SK-N-SH treated with all-trans-retinoic acid at 6 μM for 48 hours (cell line): ENCODE measurements at regions not wholly inside any gene's neighbourhood (a gene's known extent, or its start where the extent isn't known, plus 50 kb on each side); places are given as distances from the start of the nearest gene placed in this dataset.
A peak's percentile ranks its signal among the peaks of the same experiment; 100 is the strongest.

Experiments used
- ATAC-seq: fragments of 200-7000 bp; cut with Tn5 transposase; 3 replicates; pipeline ENCODE4 v1.9.1; 2020; ENCODE audit warnings: mild to moderate bottlenecking, moderate library complexity
- CSDC2 ChIP-seq: fragments of 250-450 bp; sonication (Bioruptor Pico); IDR thresholded peaks from 2 replicates; pipeline ENCODE4 v1.5.0; 2020; ENCODE audit warnings: mild to moderate bottlenecking, moderate library complexity
- GLIS3 ChIP-seq: fragments of 250-450 bp; sonication (Bioruptor Pico); IDR thresholded peaks from 2 replicates; pipeline ENCODE4 v1.5.0; 2020; ENCODE audit warnings: mild to moderate bottlenecking, moderate library complexity
- ISL1 ChIP-seq: fragments of 250-450 bp; sonication (Bioruptor Pico); IDR thresholded peaks from 2 replicates; pipeline ENCODE4 v2.1.2; 2022; ENCODE audit warnings: mild to moderate bottlenecking, moderate library complexity
- OSR1 ChIP-seq: fragments of 250-450 bp; sonication (Bioruptor Pico); IDR thresholded peaks from 2 replicates; pipeline ENCODE4 v1.8.0; 2022; ENCODE audit warnings: moderate library complexity, mild to moderate bottlenecking, inconsistent platforms
- PPARA ChIP-seq: fragments of 250-450 bp; sonication (Bioruptor Pico); IDR thresholded peaks from 2 replicates; pipeline ENCODE4 v1.5.0; 2020; ENCODE audit warnings: mild to moderate bottlenecking, borderline replicate concordance
- RARB ChIP-seq: fragments of 250-450 bp; sonication (Bioruptor Pico); IDR thresholded peaks from 2 replicates; pipeline ENCODE4 v1.8.0; 2021; ENCODE audit warnings: mild to moderate bottlenecking, moderate library complexity
- SNAI2 ChIP-seq: fragments of 250-450 bp; sonication (Bioruptor Pico); IDR thresholded peaks from 2 replicates; pipeline ENCODE4 v1.5.0; 2020; ENCODE audit warnings: mild to moderate bottlenecking, moderate library complexity
- TCF4 ChIP-seq: fragments of 250-450 bp; sonication (Bioruptor Pico); IDR thresholded peaks from 2 replicates; pipeline ENCODE4 v1.8.0; 2021; ENCODE audit warnings: mild to moderate bottlenecking, moderate library complexity, borderline replicate concordance
- TOX ChIP-seq: fragments of 250-450 bp; sonication (Bioruptor Pico); IDR thresholded peaks from 2 replicates; pipeline ENCODE4 v1.8.0; 2021; ENCODE audit warnings: mild to moderate bottlenecking, moderate library complexity, borderline replicate concordance
- ZC3H10 ChIP-seq: fragments of 250-450 bp; sonication (Bioruptor Pico); IDR thresholded peaks from 2 replicates; pipeline ENCODE4 v1.5.1; 2021; ENCODE audit warnings: mild to moderate bottlenecking, moderate library complexity
- ZFP3 ChIP-seq: fragments of 250-450 bp; sonication (Bioruptor Pico); IDR thresholded peaks from 2 replicates; pipeline ENCODE4 v1.5.0; 2020; ENCODE audit warnings: mild to moderate bottlenecking, moderate library complexity
- ZFP30 ChIP-seq: fragments of 450-650 bp; formaldehyde crosslinking; IDR thresholded peaks from 2 replicates; pipeline ENCODE4 v1.5.0; 2022; ENCODE audit warnings: mild to moderate bottlenecking, moderate library complexity
- ZNF70 ChIP-seq: fragments of 450-650 bp; formaldehyde crosslinking; IDR thresholded peaks from 2 replicates; pipeline ENCODE4 v1.5.0; 2020; ENCODE audit warnings: mild to moderate bottlenecking, moderate library complexity
- ZNF8 ChIP-seq: fragments of 450-650 bp; formaldehyde crosslinking; IDR thresholded peaks from 2 replicates; pipeline ENCODE4 v1.5.0; 2020; ENCODE audit warnings: mild to moderate bottlenecking, moderate library complexity
- TF ChIP-seq, protein P1 (sequence below): fragments of 250-450 bp; sonication (Bioruptor Pico); IDR thresholded peaks from 2 replicates; pipeline ENCODE4 v1.5.1; 2020; ENCODE audit warnings: low read depth, mild to moderate bottlenecking, moderate library complexity
- TF ChIP-seq, protein P2 (sequence below): fragments of 250-450 bp; sonication (Bioruptor Pico); IDR thresholded peaks from 2 replicates; pipeline ENCODE4 v1.8.0; 2021; ENCODE audit warnings: low read depth, mild to moderate bottlenecking, moderate library complexity, borderline replicate concordance
- TF ChIP-seq, protein P3 (sequence below): fragments of 250-450 bp; sonication (Bioruptor Pico); IDR thresholded peaks from 2 replicates; pipeline ENCODE4 v1.8.0; 2020; ENCODE audit warnings: mild to moderate bottlenecking, moderate library complexity, borderline replicate concordance
- TF ChIP-seq, protein P4 (sequence below): fragments of 250-450 bp; sonication (Bioruptor Pico); IDR thresholded peaks from 2 replicates; pipeline ENCODE4 v1.5.1; 2021; ENCODE audit warnings: mild to moderate bottlenecking, moderate library complexity

- peak; percentile 95 for ATAC-seq
- peak; percentile 74 for TF ChIP-seq ISL1
- 0 out of 2 replicates have a peak, but pooled peaks have one; percentile 22 for TF ChIP-seq TOX
- no peak for TF ChIP-seq ZFP30 (CRISPR knock-in tag)
- peak; percentile 68; the same call in 1 of the 2 replicates for TF ChIP-seq ZC3H10 (CRISPR knock-in tag)
- TF ChIP-seq PPARA (CRISPR knock-in tag): no peak
Observed at GRCh38 chr4:114077610-114078009, 98.2 kb upstream of the ARSJ start.

GRCh38 chr4:114078636-114079035 lies 99.2 kb upstream of the ARSJ start:
- no peak for ATAC-seq
- TF ChIP-seq SNAI2: no peak
- TF ChIP-seq TCF4: no peak
- no peak for TF ChIP-seq ZNF70 (CRISPR knock-in tag)
- TF ChIP-seq, protein P1, sequence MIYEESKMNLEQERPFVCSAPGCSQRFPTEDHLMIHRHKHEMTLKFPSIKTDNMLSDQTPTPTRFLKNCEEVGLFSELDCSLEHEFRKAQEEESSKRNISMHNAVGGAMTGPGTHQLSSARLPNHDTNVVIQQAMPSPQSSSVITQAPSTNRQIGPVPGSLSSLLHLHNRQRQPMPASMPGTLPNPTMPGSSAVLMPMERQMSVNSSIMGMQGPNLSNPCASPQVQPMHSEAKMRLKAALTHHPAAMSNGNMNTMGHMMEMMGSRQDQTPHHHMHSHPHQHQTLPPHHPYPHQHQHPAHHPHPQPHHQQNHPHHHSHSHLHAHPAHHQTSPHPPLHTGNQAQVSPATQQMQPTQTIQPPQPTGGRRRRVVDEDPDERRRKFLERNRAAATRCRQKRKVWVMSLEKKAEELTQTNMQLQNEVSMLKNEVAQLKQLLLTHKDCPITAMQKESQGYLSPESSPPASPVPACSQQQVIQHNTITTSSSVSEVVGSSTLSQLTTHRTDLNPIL: no peak

GRCh38 chr4:114081783-114082182 lies 102.3 kb upstream of the ARSJ start:
- TF ChIP-seq ZNF70 (CRISPR knock-in tag) (no peak), CSDC2 (no peak), RARB (CRISPR knock-in tag) (no peak), TOX (no peak)
- TF ChIP-seq, protein P2, sequence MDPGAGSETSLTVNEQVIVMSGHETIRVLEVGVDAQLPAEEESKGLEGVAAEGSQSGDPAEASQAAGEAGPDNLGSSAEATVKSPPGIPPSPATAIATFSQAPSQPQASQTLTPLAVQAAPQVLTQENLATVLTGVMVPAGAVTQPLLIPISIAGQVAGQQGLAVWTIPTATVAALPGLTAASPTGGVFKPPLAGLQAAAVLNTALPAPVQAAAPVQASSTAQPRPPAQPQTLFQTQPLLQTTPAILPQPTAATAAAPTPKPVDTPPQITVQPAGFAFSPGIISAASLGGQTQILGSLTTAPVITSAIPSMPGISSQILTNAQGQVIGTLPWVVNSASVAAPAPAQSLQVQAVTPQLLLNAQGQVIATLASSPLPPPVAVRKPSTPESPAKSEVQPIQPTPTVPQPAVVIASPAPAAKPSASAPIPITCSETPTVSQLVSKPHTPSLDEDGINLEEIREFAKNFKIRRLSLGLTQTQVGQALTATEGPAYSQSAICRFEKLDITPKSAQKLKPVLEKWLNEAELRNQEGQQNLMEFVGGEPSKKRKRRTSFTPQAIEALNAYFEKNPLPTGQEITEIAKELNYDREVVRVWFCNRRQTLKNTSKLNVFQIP (CRISPR knock-in tag): no peak
- no peak for ATAC-seq

GRCh38 chr4:114082348-114082747 lies 102.9 kb upstream of the ARSJ start:
- ATAC-seq: peak; percentile 13; the same call in 1 of the 3 replicates
- no peak for TF ChIP-seq ZFP3

- ATAC-seq: no peak
- no peak for TF ChIP-seq OSR1 (CRISPR knock-in tag)
- no peak for TF ChIP-seq ISL1
- TF ChIP-seq, protein P2 (CRISPR knock-in tag): no peak
- TF ChIP-seq RARB (CRISPR knock-in tag): no peak
- TF ChIP-seq, protein P3, sequence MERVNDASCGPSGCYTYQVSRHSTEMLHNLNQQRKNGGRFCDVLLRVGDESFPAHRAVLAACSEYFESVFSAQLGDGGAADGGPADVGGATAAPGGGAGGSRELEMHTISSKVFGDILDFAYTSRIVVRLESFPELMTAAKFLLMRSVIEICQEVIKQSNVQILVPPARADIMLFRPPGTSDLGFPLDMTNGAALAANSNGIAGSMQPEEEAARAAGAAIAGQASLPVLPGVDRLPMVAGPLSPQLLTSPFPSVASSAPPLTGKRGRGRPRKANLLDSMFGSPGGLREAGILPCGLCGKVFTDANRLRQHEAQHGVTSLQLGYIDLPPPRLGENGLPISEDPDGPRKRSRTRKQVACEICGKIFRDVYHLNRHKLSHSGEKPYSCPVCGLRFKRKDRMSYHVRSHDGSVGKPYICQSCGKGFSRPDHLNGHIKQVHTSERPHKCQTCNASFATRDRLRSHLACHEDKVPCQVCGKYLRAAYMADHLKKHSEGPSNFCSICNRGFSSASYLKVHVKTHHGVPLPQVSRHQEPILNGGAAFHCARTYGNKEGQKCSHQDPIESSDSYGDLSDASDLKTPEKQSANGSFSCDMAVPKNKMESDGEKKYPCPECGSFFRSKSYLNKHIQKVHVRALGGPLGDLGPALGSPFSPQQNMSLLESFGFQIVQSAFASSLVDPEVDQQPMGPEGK (CRISPR knock-in tag): no peak
- TF ChIP-seq ZNF70 (CRISPR knock-in tag): no peak
- TF ChIP-seq SNAI2: no peak
- no peak for TF ChIP-seq ZFP3
- no peak for TF ChIP-seq CSDC2
- TF ChIP-seq ZNF8 (CRISPR knock-in tag): no peak
- TF ChIP-seq ZC3H10 (CRISPR knock-in tag): no peak
- TF ChIP-seq, protein P1: no peak
- no peak for TF ChIP-seq ZFP30 (CRISPR knock-in tag)
- TF ChIP-seq PPARA (CRISPR knock-in tag): no peak
- TF ChIP-seq, protein P4, sequence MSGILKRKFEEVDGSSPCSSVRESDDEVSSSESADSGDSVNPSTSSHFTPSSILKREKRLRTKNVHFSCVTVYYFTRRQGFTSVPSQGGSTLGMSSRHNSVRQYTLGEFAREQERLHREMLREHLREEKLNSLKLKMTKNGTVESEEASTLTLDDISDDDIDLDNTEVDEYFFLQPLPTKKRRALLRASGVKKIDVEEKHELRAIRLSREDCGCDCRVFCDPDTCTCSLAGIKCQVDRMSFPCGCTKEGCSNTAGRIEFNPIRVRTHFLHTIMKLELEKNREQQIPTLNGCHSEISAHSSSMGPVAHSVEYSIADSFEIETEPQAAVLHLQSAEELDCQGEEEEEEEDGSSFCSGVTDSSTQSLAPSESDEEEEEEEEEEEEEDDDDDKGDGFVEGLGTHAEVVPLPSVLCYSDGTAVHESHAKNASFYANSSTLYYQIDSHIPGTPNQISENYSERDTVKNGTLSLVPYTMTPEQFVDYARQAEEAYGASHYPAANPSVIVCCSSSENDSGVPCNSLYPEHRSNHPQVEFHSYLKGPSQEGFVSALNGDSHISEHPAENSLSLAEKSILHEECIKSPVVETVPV (CRISPR knock-in tag): no peak
- no peak for TF ChIP-seq GLIS3 (CRISPR knock-in tag)
- TF ChIP-seq, all 23 proteins: peak for 0
Observed at GRCh38 chr4:114085611-114086345, 106.3 kb upstream of the ARSJ start.
